Hippocampal formation (tissue), 2 donors: ENCODE measurements at regions not wholly inside any gene's neighbourhood (a gene's known extent, or its start where the extent isn't known, plus 50 kb on each side); places are given as distances from the start of the nearest gene placed in this dataset.

ENCODE experiments used
- DNase-seq, 2 donors: peaks; one replicate each; lab custom pipeline; 2025; lab: John Stamatoyannopoulos, UW

DNA sequence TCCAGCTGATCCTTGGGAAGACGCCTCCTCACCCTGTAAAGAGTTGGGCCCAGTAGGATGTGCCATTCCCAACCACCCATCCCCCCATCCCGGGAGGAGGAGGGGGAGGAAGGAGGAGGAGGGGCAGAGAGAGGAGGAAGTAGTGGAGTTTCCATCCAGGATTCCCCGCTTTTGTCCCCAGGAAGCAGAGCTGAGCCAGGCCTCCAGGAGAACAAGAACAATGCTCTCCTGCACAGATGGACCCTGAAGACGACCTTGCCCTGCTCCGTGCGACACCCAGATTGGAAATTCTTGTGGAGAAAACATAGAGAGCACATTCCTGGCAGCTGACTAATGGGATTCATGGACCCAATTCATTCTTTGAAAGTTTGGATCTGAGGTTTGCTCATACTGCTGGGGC is 132.3 kb upstream of the CRY1 start:
- DNase-seq = no peak

DNA sequence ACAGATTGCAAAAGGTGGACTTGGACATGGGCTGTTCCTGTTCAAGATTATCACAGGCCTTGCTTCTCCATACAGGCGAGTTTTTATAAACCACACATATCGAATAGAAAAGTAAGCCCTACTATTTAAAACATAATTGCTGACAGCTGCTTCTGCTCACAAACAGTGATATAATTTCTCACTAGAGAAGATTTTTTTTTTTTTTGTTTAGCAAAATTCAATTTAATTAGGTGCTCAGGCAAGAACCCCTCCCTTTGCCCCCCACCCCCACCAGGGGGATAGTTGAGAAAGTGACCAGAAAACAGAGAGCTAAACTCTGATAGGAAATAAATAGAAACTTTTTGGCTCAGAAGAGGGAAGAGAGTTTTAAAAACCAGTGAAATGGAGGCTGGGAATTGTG is 132.8 kb upstream of the CRY1 start:
- no peak for DNase-seq

GRCh38 chr12:107228076-107228475 is 134.7 kb upstream of the CRY1 start:
- no peak for DNase-seq

GRCh38 chr12:107229827-107230226 is 136.5 kb upstream of the CRY1 start:
- DNase-seq = no peak

DNA sequence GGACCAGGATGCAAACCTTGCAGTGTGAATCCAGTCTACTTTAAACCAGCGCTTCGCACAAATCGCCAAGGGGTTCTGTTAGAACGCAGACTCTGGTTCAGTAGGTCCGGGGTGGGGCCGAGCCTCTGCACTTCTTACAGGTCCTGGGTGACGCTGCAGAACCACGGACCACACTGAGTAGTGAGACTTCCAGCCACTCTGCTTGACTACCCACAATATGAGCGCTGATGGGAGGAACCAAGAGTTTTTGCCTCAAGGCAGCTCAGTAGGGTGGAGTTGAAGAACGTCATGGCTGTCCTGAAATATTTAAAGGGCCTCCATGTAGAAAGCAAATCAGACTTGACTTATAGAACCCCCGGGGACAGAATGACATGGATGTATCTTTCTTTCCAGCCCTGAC is 138.0 kb upstream of the CRY1 start:
- DNase-seq = no peak

DNA sequence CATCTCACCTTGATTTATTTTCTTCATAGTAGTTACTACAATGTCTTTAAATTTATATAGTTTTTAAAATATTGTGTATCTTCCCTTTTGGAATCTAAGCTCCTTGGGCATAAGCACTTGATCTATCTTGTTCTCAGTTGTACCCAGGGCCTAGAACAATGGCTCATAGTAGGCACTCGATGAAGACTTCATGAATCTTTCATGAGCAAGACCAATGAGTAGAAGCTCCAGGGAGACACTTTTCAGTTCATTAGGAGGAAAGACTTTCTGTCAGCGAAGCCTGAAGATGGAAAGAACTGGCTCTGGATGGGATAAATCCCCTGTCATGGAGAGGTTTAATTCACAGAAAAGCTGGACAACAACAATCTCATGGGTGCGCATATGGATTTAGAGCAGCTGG is 140.2 kb upstream of the CRY1 start:
- no peak for DNase-seq

DNA sequence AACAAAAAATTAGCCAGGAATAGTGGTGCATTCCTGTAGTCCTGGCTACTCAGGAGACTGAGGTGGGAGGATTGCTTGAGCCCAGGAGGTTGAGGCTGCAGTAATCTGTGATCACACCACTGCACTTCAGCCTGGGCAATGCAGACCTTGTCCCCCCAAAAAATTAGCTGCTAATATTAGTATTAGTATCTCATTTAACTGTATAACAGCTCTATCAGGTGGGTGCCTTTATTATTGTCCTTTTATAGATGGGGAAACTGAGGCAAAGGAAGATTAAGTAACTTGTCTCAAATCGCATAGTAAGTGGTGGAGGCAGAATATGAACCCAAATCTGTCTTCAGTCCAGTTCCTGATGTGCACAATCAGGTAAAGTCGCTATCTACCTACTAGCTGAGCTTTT is 142.3 kb upstream of the CRY1 start:
- no peak for DNase-seq

DNA sequence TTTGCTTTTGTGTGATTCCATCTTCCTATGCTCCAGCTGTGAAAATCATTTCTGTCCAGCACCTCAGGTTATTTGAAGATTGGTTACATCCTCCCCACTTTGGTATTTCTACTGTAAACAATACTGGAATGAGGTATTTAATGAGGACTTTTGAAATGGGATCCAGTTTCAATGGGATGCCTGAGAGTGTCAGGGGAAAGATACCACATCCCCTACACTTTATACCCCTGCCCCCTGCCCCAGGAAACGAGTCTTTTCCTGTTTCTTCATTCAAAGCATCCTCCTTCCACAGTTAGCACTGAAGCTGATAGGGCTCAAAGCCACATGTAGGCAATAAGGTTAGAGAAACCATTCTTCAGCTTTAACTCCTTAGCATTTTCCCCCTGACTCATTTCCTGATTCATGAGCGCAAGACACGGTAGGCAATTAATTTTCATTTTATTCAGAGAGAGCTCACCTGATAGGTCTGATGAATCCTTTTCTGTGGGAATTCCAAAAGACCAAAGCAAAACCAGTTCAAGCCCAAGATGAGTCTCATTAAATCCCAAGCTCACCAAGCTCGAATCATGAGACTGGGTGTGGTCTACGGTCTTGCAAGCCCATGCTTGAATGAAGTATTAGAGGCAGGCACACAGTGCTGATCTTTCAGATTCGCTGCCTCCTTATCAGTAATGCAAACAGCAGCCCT is 143.6 kb upstream of the CRY1 start:
- DNase-seq = no peak

DNA sequence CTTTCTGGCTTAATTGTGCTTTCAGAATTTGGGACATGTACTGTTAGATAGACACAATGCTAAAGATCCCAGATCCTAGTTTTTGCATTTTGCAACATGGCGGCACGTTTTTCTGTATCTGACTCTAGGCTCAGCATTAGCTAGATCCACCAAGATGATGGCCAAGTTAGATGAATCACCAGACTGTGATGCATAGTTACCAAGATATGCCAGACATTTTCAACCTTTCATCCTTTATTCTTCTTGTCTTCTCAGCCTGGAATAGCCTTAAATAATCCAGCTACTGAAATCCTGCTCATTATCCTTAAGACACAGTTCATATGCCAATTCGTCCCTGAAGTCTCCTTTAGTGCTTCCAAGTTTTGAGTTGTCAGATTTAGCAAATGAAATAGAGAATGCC is 144.9 kb upstream of the CRY1 start:
- no peak for DNase-seq

DNA sequence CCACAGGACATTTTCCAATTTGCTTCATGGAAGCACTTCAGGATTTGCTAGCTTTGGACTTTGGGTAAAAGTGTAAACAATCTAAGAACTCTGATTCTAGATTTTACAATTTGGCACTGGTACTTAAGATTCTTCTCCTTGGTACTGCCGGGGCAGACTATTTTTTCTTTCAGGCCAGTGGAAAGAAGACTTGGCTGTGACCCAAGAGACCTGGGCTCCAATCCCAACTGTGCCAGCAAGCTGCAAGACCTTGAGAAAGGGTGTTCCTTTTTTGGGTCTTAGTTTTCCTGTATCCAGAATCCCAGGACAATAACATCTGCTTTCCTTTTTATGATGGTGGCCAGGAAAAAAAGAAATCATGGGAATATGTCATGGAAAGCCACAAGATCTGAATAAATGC is 148.1 kb upstream of the CRY1 start:
- DNase-seq = peak in 1 of 2 donors; percentile 1

- no peak for DNase-seq
Observed at GRCh38 chr12:107242189-107242588, 148.8 kb upstream of the CRY1 start.

- DNase-seq = no peak
Observed at GRCh38 chr12:107243341-107243740, 150.0 kb upstream of the CRY1 start.

DNA sequence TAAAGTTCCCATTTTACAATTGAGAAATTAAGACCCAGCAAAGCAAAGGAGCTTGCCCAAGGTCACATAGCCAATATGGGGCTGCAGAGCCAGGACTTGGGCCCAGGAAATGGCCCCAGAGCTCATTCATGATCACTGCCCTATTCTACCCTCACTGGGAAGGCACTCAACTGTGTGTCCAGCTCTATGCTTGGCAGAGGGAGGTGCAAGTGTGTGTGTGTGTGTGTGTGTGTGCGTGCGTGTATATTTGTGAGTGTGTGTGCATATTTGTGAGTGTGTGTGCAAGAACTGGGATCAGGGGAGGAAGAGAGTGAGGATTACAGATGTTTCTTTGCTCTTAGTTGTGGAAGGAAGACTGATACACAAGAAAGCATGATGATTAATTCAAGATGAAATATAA is 151.2 kb upstream of the CRY1 start:
- no peak for DNase-seq

DNA sequence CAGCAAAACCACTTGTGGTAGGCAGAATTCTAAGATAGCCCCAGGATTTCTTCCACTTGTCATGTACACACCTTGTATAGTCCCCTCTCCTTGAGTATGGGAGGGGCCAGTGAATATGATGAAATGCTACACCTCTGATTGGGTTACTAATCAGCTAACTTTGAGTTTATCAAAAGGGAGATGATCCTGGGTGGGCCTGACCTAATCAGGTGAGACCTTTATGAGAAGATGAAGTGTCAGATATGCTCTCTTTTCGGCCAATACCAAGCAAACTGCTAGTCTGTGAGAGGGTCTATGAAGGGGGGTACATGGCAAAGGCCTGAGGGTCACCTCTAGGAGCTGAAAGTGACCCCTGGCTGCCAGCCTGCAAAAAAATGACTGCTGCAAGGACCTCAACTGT is 154.3 kb upstream of the CRY1 start:
- no peak for DNase-seq

- no peak for DNase-seq
Observed at GRCh38 chr12:107248187-107248586, 154.8 kb upstream of the CRY1 start.

DNA sequence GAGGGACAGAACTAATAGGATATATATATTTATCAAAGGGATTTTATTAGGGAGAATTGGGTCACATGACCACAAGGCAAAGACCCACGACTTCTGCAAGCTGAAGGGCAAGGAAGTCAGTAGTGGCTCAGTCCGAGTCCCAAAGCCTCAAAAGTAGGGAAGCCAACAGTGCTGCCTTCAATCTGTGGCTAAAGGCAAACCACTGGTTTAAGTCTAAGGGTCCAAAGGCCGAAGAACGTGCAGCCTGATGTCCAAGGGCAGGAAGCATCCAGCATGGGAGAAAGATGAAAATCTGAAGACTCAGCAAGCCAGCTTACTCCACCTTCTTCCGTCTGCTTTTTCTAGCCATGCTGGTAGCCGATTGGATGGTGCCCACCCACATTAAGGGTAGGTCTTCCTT is 157.9 kb upstream of the CRY1 start:
- no peak for DNase-seq

- DNase-seq = no peak
Observed at GRCh38 chr12:107253361-107253760, 160.0 kb upstream of the CRY1 start.

DNA sequence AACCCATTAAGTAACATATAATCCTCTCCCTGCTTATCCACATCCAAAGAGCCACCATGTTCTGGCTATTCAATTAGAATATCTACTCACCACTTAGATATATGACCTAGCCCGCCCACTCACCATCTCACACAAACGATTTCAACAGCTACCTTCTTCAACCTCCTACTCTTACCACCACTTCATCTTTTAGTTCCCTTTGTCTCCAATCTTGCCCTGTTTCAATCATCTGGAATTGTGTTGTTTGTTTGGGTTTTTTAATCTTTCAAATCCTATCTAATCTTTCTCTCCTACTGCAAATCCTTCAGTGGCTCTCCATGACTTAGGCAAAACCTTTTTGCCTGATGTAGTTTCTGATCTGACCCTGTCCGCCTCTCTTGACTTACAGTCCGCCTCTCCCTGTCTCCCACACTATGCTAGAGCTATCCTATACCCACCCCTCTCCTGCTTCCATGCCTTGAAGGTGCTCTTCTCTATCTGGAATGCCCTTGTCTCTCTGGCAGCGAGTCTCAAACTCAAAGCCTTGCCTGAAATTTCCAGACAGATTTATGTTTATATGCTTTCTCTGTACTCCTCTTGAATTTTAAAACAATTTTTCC is 161.0 kb upstream of the CRY1 start:
- DNase-seq = no peak

- DNase-seq = no peak
Observed at GRCh38 chr12:107258780-107259179, 165.4 kb upstream of the CRY1 start.

DNA sequence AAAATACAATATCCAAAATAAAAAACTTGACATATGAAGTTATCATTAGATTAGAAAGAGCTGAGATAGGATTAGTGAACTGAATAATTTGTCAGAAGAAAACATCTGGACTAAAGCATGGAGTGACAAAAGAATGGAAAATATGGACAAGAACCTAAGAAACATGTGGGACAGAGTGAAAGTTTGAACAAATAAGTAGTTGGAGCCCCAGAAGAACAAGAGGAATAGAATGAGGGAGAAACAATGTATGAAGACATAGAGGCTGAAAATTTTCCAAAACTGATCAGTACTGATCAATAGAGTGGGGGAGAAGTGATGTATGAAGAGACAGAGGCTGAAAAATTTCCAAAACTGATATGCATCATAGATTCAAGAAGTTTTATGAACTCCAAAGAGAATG is 170.6 kb upstream of the CRY1 start:
- no peak for DNase-seq

GRCh38 chr12:107264667-107265066 is 171.3 kb upstream of the CRY1 start:
- DNase-seq = no peak

DNA sequence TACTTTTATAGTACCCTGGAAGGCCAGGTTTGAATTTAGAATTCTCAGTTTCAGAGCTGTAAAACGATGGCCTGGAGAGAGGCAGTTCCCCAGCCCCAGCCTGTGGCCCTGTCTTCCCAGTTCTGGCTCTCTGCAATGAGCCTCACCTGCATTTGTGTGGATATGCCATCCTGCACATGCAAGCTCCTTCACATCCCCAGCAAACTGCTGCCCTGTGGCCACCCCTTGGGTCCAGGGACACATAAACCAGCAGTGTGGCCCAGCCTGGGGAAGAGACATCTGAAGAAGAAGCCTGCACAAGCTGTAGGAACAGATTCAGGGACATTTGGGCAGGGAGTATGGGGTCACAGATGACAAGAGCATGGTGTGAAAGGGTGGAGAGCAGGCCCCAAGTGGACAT is 174.3 kb upstream of the CRY1 start:
- DNase-seq = no peak

DNA sequence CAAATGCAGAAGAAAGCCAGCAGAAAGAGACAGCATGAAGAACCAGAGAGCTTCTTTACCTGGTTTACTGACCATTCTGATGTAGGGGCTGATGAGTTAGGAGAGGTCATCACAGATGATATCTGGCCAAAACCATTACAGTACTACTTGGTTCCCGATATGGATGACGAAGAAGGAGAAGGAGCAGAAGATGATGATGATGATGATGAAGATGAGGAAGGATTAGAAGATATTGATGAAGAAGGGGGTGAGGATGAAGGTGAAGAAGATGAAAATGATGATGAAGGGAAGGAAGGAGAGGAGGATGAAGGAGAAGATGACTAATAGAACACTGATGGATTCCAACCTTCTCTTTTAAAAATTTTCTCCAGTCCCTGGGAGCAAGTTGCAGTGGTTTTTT is 178.2 kb upstream of the CRY1 start:
- DNase-seq = no peak

DNA sequence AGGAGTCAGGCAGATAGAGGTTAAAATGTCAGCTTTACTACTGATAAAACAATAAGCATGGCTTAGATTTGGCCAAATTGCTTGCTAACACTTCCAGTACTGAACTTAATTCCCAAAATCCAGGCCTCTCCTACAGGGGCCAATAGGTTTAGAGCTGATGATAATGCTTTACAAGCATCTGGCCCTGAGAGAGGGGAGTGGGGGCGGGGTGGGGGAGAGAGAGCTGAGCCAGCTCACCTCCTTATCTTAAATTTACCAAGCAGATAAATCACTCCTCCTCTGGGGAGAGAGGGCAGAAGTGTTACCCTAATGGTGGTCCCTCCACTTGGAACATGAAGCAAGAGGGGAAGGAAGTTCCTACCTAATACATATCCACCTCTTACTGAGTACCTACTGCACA is 182.2 kb upstream of the CRY1 start:
- no peak for DNase-seq
